ENCODE measurements at regions not wholly inside any gene's neighbourhood (a gene's known extent, or its start where the extent isn't known, plus 50 kb on each side); places are given as distances from the start of the nearest gene placed in this dataset.

GRCh38 chr6:95448208-95448607 lies 129.1 kb upstream of the MANEA start:
- H3K9me1 ChIP-seq (ENCODE audit: control insufficient read depth, insufficient read depth, low read length), result no peaks in the 10 kb centered on the region
- no peak overlapping the region for H3K27ac ChIP-seq (ENCODE audit: extremely low read depth, low read depth, low read length)
- H3K4me2 ChIP-seq (ENCODE audit: insufficient read depth, low read length), result no peak overlapping the region
- no peaks in the 10 kb centered on the region; the same call in 1 of the 2 replicates for H3K9me3 ChIP-seq (replicated peaks; ENCODE audit: control insufficient read depth, insufficient read depth, low read depth, low read length)
- H3K4me3 ChIP-seq, result no peak overlapping the region
- H3K4me1 ChIP-seq (replicated peaks in 1 of 2; ENCODE audit: control insufficient read depth in 2 of 2, insufficient read depth in 2 of 2, low read length in 2 of 2), result no peaks in the 10 kb centered on the region
- no peaks in the 10 kb centered on the region for H3K36me3 ChIP-seq (ENCODE audit: control insufficient read depth, insufficient read depth, low read length)
- DNase-seq (ENCODE audit: extremely low read depth in 1 of 4, low spot score in 3 of 4) (no peak), FAIRE-seq (no peak), ATAC-seq (no peak)
- no peak overlapping the region for H3K9ac ChIP-seq (ENCODE audit: insufficient read depth in 1 of 2, low read depth in 2 of 2, low read length in 2 of 2)
- intact Hi-C loops (cut with micrococcal nuclease) (no loop called here), in situ Hi-C loops (cut with MboI) (no loop called here)
- no peaks in the 10 kb centered on the region for H3K27me3 ChIP-seq (ENCODE audit: control insufficient read depth in 2 of 2, insufficient read depth in 2 of 2, low read length in 2 of 2)
- POLR2A ChIA-PET, result interaction anchor here (0.6 kb wide), 1 partner anchor 25 kb away, joined by 3 read pairs; no protein-coding TSS in a partner anchor
- no peaks in the 10 kb centered on the region for H3K79me2 ChIP-seq (ENCODE audit: control insufficient read depth, insufficient read depth, low read length)
- CTCF ChIA-PET (ENCODE audit: low intra/inter-chr PET ratio), result no interaction called here
- no peaks in the 10 kb centered on the region for H4K20me1 ChIP-seq (replicated peaks; ENCODE audit: control insufficient read depth, insufficient read depth, low read length)
- BruUV-seq (replicated peaks), result no TSS peak
- H2AFZ ChIP-seq (ENCODE audit: low read depth, low read length), result no peak overlapping the region
- WGBS (ENCODE audit: insufficient coverage, low coverage, missing lambda C conversion rate), result 3% methylated on average over 4 of the region's 4 CpGs
- TF ChIP-seq ZNF436 (CRISPR knock-in tag; IDR thresholded peaks at IDR 0.05) (no peak), ZNF561 (CRISPR knock-in tag; conservative IDR thresholded peaks at IDR 0.05) (no peak), NFIC (IDR thresholded peaks at IDR 0.05) (no peak), MAFF (IDR thresholded peaks at IDR 0.05; ENCODE audit: low read length) (no peak), EWSR1 (IDR thresholded peaks at IDR 0.05; ENCODE audit: borderline replicate concordance, low read depth, partially characterized antibody) (no peak), NFATC3 (IDR thresholded peaks at IDR 0.05) (no peak), ZNF347 (CRISPR knock-in tag; IDR thresholded peaks at IDR 0.05; ENCODE audit: low read depth) (no peak), ZNF778 (CRISPR knock-in tag; IDR thresholded peaks at IDR 0.05) (no peak), PREB (CRISPR knock-in tag; IDR thresholded peaks at IDR 0.05) (no peak), KAT2B (IDR thresholded peaks at IDR 0.05; ENCODE audit: low read depth, low read length) (no peak), AFF4 (CRISPR knock-in tag; IDR thresholded peaks at IDR 0.05) (no peak), MBD1 (CRISPR knock-in tag; IDR thresholded peaks at IDR 0.05) (no peak), SIX5 (IDR thresholded peaks at IDR 0.05; ENCODE audit: borderline replicate concordance in 1 of 2, insufficient read depth in 1 of 2, low read depth in 1 of 2, low read length in 2 of 2) (no peak), E2F4 (CRISPR knock-in tag; IDR thresholded peaks at IDR 0.05; ENCODE audit: low read depth) (no peak), THAP7 (CRISPR knock-in tag; IDR thresholded peaks at IDR 0.05) (no peak)
